Retinal pigment epithelial cell (primary cell): ENCODE measurements at regions not wholly inside any gene's neighbourhood (a gene's known extent, or its start where the extent isn't known, plus 50 kb on each side); places are given as distances from the start of the nearest gene placed in this dataset.

Source experiments
- DNase-seq: peaks from one replicate; pipeline ENCODE4 v3.0.0-alpha.2; 2010; ENCODE audit warnings: low read depth
- H3K4me3 ChIP-seq: 2 replicates; pipeline ENCODE4 v1.5.1; 2011; ENCODE audit warnings: mild to moderate bottlenecking, low read length, control low read depth, moderate library complexity
- TF ChIP-seq, protein P1 (sequence below): conservative IDR thresholded peaks from 2 replicates; pipeline ENCODE4 v1.5.1; 2011; ENCODE audit warnings: low read depth, low read length, control low read depth, inconsistent platforms

DNA sequence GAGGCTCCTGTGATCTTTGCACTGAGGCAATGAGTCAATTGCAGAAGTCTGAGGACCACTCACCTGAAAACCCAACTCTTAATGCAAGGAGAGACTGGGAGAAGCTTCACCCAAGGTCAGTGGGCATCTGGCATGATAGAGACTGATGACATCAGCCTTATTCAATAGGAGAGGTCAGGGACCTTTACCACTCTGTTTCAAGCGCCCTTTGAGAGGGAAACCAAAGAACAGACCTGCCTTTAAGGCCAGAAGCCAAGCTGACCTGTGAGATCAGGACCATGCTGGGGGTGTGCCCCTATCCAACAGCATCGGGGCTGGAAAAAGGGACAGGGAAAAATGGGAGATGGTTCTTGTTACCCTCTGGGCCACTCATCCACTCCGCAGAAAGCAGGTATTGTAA lies 83.3 kb upstream of the FOXN3 start:
- TF ChIP-seq, protein P1, sequence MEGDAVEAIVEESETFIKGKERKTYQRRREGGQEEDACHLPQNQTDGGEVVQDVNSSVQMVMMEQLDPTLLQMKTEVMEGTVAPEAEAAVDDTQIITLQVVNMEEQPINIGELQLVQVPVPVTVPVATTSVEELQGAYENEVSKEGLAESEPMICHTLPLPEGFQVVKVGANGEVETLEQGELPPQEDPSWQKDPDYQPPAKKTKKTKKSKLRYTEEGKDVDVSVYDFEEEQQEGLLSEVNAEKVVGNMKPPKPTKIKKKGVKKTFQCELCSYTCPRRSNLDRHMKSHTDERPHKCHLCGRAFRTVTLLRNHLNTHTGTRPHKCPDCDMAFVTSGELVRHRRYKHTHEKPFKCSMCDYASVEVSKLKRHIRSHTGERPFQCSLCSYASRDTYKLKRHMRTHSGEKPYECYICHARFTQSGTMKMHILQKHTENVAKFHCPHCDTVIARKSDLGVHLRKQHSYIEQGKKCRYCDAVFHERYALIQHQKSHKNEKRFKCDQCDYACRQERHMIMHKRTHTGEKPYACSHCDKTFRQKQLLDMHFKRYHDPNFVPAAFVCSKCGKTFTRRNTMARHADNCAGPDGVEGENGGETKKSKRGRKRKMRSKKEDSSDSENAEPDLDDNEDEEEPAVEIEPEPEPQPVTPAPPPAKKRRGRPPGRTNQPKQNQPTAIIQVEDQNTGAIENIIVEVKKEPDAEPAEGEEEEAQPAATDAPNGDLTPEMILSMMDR = no peak
- DNase-seq = no peak
- H3K4me3 ChIP-seq = no peak overlapping the region

DNA sequence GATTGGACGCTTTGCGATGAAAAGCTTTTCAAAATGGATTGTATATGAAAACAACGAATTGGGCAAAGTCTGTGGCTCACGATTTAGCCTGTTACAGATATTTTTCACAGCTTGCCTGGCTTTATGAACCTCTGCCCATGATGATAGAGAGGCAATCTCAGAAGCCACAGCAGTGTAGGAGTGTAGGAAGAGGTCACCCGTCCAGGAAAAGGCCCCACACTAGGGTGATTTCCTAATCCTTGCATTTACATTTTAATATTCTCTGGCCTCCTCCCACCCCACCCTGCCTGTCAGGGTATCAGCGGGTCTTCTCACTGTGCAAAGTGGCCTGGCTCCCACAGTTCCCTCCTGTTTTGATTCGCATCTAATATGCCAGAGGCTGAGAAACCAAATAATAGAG lies 81.8 kb upstream of the FOXN3 start:
- no peak for DNase-seq
- no peak overlapping the region for H3K4me3 ChIP-seq
- TF ChIP-seq, protein P1 = no peak

DNA sequence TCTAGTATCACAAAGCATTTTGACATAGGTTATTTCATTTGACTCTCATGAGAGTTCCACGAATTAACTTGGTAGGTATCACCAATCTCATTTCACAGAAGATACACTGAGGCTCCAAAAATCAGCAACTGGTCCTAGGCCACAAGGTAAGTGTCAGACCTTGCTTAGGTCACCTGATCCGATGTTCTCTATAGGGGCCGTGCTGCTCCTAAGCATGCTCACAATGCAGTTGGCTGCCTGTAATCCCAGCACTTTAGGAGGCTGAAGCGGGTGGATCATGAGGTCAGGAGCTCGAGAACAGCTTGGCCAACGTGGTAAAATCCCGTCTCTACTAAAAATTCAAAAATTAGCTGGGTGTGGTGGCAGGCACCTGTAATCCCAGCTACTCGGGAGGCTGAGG lies 78.7 kb upstream of the FOXN3 start:
- no peak for DNase-seq
- TF ChIP-seq, protein P1 = no peak
- no peak overlapping the region for H3K4me3 ChIP-seq

DNA sequence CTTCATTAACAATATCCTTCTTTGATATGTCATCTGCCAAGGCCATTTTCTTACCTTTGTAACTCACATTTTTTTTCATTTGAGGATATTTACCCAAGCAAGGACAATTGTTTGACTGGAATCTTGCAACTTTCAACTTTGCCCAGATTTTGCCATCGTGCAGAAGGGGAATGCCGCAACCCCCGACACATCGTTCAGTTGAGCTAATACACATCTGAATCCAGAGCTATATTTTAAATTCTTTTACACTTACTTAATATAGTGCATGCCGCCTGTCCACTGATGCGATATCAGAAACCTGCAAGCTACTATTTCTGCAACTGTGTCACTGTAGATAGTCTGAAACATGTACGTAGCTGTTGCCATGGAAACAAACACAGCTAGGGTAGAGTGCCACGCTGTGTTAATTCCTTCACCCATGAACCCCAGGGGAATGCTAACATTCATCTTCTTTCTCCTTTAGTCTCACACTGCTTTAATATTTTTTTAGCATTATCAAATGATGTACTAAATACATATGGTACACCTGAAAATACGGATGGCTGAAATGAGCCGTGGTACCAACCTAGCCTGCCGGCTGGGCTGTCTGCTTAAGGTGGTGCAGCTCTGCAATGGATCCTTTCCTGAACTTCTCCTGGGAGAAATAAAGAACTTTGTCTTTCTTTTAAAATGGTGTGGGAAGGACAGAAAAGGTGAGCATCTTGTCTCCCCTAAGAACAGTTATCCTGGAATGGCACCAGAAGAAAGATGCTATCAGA lies 77.0 kb upstream of the FOXN3 start:
- DNase-seq = peak; percentile 61
- TF ChIP-seq, protein P1 = no peak
- no peak overlapping the region for H3K4me3 ChIP-seq

DNA sequence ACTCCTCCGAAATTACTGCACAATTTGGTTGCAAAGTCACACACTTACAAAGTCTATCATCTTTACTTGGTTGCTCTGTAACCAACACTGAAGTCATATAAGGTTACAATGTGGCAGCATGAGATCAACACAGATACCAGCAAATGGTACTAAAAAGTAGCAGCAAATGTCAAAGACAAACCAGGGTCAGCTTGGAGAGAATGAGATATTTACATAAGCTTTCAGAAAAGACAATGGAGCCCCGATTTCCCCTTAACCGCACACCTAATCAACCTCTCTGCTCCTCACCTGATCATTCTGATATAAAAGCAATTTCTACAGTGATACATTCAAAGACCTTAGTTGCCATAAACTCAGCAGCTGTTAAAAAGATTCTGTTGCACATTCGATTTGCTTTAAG lies 76.4 kb upstream of the FOXN3 start:
- H3K4me3 ChIP-seq = no peak overlapping the region
- DNase-seq = no peak
- TF ChIP-seq, protein P1 = no peak

DNA sequence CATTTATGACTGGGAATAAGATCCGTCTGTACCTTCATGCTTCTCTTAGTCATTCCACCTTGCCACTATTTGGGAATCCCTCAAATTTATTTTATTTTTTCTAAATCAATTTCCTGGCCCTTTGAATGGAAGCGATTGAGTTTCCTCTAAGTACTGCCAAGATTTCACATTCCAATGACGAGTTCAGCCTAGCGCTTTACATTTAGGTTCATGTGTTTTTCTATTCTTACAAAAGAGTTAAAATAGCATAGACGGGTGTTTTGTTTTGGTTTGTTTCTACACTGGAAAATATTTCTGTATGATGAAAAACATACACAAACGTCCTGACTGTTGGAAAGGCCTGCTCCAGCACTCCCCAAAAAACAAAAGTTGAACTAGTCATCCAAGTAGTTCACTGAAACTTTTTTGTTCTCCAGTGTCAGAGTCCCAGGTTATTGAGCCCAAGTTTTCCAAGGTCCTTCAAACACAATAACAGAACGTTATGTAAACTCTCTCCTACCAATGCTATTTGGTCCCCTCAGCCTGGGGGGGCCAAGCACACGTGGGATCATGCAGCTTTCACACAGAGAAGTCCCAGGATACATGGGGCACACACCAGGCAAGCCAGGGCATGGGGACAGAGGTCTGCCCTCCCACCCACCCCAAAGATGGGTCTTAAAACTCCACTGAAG lies 74.8 kb upstream of the FOXN3 start:
- TF ChIP-seq, protein P1 = no peak
- no peak for DNase-seq
- H3K4me3 ChIP-seq = no peak overlapping the region

DNA sequence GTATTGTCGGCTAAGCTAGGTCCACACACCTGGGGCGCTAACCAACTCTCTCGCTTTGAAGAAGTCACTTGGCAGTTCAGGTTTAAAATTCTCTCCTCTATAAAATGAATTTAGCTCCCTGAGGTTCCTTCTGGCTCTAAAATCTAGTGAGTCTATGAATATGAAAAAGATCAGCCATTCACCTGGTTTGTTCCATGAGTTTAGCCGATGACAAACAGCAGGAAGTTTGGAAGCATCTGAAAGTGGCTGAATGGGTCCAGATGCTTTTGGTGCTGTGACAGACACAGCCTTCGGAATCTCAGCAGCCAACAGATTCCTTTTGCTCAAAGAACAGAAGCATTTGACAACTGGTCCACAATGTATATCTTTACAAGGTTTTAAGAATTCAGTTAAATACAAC lies 73.4 kb upstream of the FOXN3 start:
- H3K4me3 ChIP-seq = no peak overlapping the region
- no peak for DNase-seq
- TF ChIP-seq, protein P1 = no peak
